C4-2B (cell line): ENCODE measurements at regions not wholly inside any gene's neighbourhood (a gene's known extent, or its start where the extent isn't known, plus 50 kb on each side); places are given as distances from the start of the nearest gene placed in this dataset.

Source experiments
- ZFX ChIP-seq: fragments of 450-650 bp; IDR thresholded peaks from 2 replicates; pipeline ENCODE4 v1.6.1; 2017
- TF ChIP-seq, protein P1 (sequence below): fragments of 450-650 bp; conservative IDR thresholded peaks from 2 replicates; pipeline ENCODE4 v1.5.1; 2017; ENCODE audit warnings: mild to moderate bottlenecking

DNA sequence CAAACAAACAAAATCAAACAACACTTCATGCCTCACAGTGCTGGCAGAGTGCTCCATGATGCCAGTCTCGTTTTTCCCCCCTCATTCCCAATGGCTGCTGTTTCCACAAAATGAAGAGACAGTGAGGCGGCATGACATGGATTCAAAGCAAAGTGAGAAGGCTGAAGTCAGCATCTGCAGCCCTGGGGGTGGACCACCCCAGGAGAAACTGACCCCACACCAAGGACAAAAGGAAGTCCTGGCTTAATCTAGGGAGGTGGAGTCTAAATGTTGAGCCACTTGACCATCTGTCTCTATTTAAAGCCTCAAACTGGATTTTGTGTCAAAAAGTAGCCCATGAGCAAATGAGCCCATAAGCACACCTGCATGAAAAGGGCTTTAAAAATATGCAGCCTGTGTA, 151.2 kb upstream of the RORA start:
- TF ChIP-seq, protein P1, sequence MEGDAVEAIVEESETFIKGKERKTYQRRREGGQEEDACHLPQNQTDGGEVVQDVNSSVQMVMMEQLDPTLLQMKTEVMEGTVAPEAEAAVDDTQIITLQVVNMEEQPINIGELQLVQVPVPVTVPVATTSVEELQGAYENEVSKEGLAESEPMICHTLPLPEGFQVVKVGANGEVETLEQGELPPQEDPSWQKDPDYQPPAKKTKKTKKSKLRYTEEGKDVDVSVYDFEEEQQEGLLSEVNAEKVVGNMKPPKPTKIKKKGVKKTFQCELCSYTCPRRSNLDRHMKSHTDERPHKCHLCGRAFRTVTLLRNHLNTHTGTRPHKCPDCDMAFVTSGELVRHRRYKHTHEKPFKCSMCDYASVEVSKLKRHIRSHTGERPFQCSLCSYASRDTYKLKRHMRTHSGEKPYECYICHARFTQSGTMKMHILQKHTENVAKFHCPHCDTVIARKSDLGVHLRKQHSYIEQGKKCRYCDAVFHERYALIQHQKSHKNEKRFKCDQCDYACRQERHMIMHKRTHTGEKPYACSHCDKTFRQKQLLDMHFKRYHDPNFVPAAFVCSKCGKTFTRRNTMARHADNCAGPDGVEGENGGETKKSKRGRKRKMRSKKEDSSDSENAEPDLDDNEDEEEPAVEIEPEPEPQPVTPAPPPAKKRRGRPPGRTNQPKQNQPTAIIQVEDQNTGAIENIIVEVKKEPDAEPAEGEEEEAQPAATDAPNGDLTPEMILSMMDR: no peak
- no peak for TF ChIP-seq ZFX
